Medulla oblongata (tissue), 1 donor: ENCODE measurements at regions not wholly inside any gene's neighbourhood (a gene's known extent, or its start where the extent isn't known, plus 50 kb on each side); places are given as distances from the start of the nearest gene placed in this dataset.

ENCODE experiments used
- DNase-seq: peaks from one replicate; pipeline ENCODE4 v3.0.0-alpha.2; 2015; ENCODE audit errors: extremely low spot score

GRCh38 chrX:107502316-107502715 is 52.9 kb downstream of the FRMPD3 start:
- no peak for DNase-seq

GRCh38 chrX:107504006-107504405 is 54.6 kb downstream of the FRMPD3 start:
- no peak for DNase-seq

GRCh38 chrX:107505223-107505622 is 55.8 kb downstream of the FRMPD3 start:
- DNase-seq = no peak

- DNase-seq = no peak
Observed at GRCh38 chrX:107506596-107507031, 57.2 kb downstream of the FRMPD3 start.

GRCh38 chrX:107507093-107507743 is 57.8 kb downstream of the FRMPD3 start:
- no peak for DNase-seq

GRCh38 chrX:107507744-107508117 is 58.3 kb downstream of the FRMPD3 start:
- no peak for DNase-seq

- DNase-seq = no peak
Observed at GRCh38 chrX:107508925-107509324, 59.5 kb downstream of the FRMPD3 start.

GRCh38 chrX:107514944-107515343 is 65.5 kb downstream of the FRMPD3 start:
- no peak for DNase-seq

- DNase-seq = no peak
Observed at GRCh38 chrX:107521877-107522586, 72.6 kb downstream of the FRMPD3 start.

GRCh38 chrX:107522901-107523300 is 73.4 kb downstream of the FRMPD3 start:
- no peak for DNase-seq

- no peak for DNase-seq
Observed at GRCh38 chrX:107526141-107526540, 76.7 kb downstream of the FRMPD3 start.

- DNase-seq = no peak
Observed at GRCh38 chrX:107530141-107530540, 80.7 kb downstream of the FRMPD3 start.

GRCh38 chrX:107537815-107538214 is 88.4 kb downstream of the FRMPD3 start:
- DNase-seq = no peak

- no peak for DNase-seq
Observed at GRCh38 chrX:107541244-107541643, 87.1 kb upstream of the PRPS1 start.

GRCh38 chrX:107542040-107542439 is 86.3 kb upstream of the PRPS1 start:
- DNase-seq = no peak

- peak; percentile 61 for DNase-seq
Observed at GRCh38 chrX:107542500-107542899, 85.8 kb upstream of the PRPS1 start.

- DNase-seq = no peak
Observed at GRCh38 chrX:107547621-107548020, 80.7 kb upstream of the PRPS1 start.

- no peak for DNase-seq
Observed at GRCh38 chrX:107548775-107549174, 79.5 kb upstream of the PRPS1 start.

GRCh38 chrX:107549504-107549903 is 78.8 kb upstream of the PRPS1 start:
- DNase-seq = no peak

- peak; percentile 51 for DNase-seq
Observed at GRCh38 chrX:107551546-107551945, 76.8 kb upstream of the PRPS1 start.

GRCh38 chrX:107552930-107553329 is 75.4 kb upstream of the PRPS1 start:
- DNase-seq = no peak

- DNase-seq = no peak
Observed at GRCh38 chrX:107556967-107557366, 71.3 kb upstream of the PRPS1 start.

GRCh38 chrX:107559506-107559905 is 68.8 kb upstream of the PRPS1 start:
- no peak for DNase-seq

- DNase-seq = no peak
Observed at GRCh38 chrX:107560041-107560440, 68.3 kb upstream of the PRPS1 start.
